ENCODE measurements at regions not wholly inside any gene's neighbourhood (a gene's known extent, or its start where the extent isn't known, plus 50 kb on each side); places are given as distances from the start of the nearest gene placed in this dataset.

DNA sequence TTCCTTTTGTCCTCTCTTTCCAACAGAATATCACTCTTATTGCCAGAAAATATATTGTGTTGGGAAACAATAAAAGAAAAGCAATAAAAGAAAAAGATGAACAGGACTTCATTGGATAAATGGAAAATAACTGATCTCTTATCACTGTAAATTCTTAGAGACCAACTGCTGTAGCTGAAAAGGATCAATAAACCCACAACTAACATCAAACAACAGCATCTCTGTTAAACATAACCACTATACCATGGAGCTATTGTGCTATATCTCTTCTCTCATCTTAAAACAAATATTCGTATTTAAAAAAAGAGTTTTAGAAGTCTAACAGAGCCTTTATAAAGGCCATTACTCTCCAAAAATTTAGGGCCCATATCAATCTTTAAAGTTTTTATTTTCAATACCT lies 502.4 kb downstream of the TMEM232 start:
- no peak overlapping the region for H3K27ac ChIP-seq (ENCODE audit: control insufficient read depth, insufficient read depth)
- no peaks in the 10 kb centered on the region for H3K79me2 ChIP-seq (ENCODE audit: control insufficient read depth, insufficient read depth, low read length)
- DNase-seq (ENCODE audit: low read depth, low spot score) = no peak
- no peak for FAIRE-seq
- H2AFZ ChIP-seq (ENCODE audit: control insufficient read depth, low read depth, low read length) = no peak overlapping the region
- RAD21 ChIA-PET (ENCODE audit: unreplicated experiment) = no interaction called here
- intact Hi-C loops (cut with micrococcal nuclease; ENCODE audit: unreplicated experiment) (no loop called here), in situ Hi-C loops (cut with MboI) (no loop called here)
- WGBS (ENCODE audit: insufficient coverage, insufficient replicate concordance, low lambda C conversion rate, missing lambda C conversion rate) = 28% methylated on average over 1 of the region's 1 CpG
- no peaks in the 10 kb centered on the region for H3K27me3 ChIP-seq (replicated peaks in 1 of 2; ENCODE audit: control insufficient read depth in 2 of 2, insufficient read depth in 2 of 2, low read length in 1 of 2)
- no peak overlapping the region for H3K4me2 ChIP-seq (ENCODE audit: control insufficient read depth, insufficient read depth)
- H3K9me3 ChIP-seq (replicated peaks; ENCODE audit: control insufficient read depth, insufficient read depth, low read length) = peaks cover 1% of the 10 kb centered on the region; the same call in 2 of the 3 replicates
- CTCF ChIA-PET = no interaction called here
- no peak overlapping the region for H3K4me3 ChIP-seq
- POLR2A ChIA-PET = no interaction called here
- ATAC-seq = no peak
- H3K36me3 ChIP-seq (ENCODE audit: control insufficient read depth in 2 of 2, insufficient read depth in 2 of 2, low read length in 1 of 2) = no peaks in the 10 kb centered on the region
- H3K9ac ChIP-seq (ENCODE audit: control insufficient read depth, insufficient read depth, low read length) = no peak overlapping the region
- H3K4me1 ChIP-seq (ENCODE audit: control insufficient read depth, insufficient read depth, low read length) = no peaks in the 10 kb centered on the region
- SMC1A ChIA-PET (ENCODE audit: uncharacterized antibody, unreplicated experiment) = interaction anchor here (1.0 kb wide), 1 partner anchor 13 kb away, joined by 3 read pairs; no protein-coding TSS in a partner anchor
- BruUV-seq (replicated peaks) = no TSS peak
- no peak for TF ChIP-seq SREBF1 (IDR thresholded peaks at IDR 0.05; ENCODE audit: low read length)
- no peak for TF ChIP-seq DPF2 (IDR thresholded peaks at IDR 0.05)
- TF ChIP-seq CEBPB (IDR thresholded peaks at IDR 0.05; ENCODE audit: borderline replicate concordance in 1 of 2, low read depth in 2 of 2, low read length in 2 of 2) = no peak
- TF ChIP-seq, protein P1, sequence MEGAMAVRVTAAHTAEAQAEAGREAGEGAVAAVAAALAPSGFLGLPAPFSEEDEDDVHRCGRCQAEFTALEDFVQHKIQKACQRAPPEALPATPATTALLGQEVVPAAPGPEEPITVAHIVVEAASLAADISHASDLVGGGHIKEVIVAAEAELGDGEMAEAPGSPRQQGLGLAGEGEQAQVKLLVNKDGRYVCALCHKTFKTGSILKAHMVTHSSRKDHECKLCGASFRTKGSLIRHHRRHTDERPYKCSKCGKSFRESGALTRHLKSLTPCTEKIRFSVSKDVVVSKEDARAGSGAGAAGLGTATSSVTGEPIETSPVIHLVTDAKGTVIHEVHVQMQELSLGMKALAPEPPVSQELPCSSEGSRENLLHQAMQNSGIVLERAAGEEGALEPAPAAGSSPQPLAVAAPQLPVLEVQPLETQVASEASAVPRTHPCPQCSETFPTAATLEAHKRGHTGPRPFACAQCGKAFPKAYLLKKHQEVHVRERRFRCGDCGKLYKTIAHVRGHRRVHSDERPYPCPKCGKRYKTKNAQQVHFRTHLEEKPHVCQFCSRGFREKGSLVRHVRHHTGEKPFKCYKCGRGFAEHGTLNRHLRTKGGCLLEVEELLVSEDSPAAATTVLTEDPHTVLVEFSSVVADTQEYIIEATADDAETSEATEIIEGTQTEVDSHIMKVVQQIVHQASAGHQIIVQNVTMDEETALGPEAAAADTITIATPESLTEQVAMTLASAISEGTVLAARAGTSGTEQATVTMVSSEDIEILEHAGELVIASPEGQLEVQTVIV (IDR thresholded peaks at IDR 0.05; ENCODE audit: borderline replicate concordance, partially characterized antibody) = no peak
- TF ChIP-seq, protein P2, sequence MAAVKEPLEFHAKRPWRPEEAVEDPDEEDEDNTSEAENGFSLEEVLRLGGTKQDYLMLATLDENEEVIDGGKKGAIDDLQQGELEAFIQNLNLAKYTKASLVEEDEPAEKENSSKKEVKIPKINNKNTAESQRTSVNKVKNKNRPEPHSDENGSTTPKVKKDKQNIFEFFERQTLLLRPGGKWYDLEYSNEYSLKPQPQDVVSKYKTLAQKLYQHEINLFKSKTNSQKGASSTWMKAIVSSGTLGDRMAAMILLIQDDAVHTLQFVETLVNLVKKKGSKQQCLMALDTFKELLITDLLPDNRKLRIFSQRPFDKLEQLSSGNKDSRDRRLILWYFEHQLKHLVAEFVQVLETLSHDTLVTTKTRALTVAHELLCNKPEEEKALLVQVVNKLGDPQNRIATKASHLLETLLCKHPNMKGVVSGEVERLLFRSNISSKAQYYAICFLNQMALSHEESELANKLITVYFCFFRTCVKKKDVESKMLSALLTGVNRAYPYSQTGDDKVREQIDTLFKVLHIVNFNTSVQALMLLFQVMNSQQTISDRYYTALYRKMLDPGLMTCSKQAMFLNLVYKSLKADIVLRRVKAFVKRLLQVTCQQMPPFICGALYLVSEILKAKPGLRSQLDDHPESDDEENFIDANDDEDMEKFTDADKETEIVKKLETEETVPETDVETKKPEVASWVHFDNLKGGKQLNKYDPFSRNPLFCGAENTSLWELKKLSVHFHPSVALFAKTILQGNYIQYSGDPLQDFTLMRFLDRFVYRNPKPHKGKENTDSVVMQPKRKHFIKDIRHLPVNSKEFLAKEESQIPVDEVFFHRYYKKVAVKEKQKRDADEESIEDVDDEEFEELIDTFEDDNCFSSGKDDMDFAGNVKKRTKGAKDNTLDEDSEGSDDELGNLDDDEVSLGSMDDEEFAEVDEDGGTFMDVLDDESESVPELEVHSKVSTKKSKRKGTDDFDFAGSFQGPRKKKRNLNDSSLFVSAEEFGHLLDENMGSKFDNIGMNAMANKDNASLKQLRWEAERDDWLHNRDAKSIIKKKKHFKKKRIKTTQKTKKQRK (IDR thresholded peaks at IDR 0.05; ENCODE audit: low read depth, low read length) = no peak
- no peak for TF ChIP-seq NFXL1 (IDR thresholded peaks at IDR 0.05; ENCODE audit: borderline replicate concordance)
- TF ChIP-seq BRCA1 (IDR thresholded peaks at IDR 0.05; ENCODE audit: low read depth, low read length) = no peak
- TF ChIP-seq YY1 (IDR thresholded peaks at IDR 0.05; ENCODE audit: low read depth, low read length) = no peak
- TF ChIP-seq ZNF24 (IDR thresholded peaks at IDR 0.05) = no peak
- TF ChIP-seq NFYA (IDR thresholded peaks at IDR 0.05; ENCODE audit: borderline replicate concordance, low read depth, low read length) = no peak
- TF ChIP-seq EP300 (IDR thresholded peaks at IDR 0.05; ENCODE audit: borderline replicate concordance in 1 of 2, control insufficient read depth in 1 of 2, low read depth in 2 of 2, low read length in 2 of 2) = no peak
- no peak for TF ChIP-seq BCL11A (IDR thresholded peaks at IDR 0.05; ENCODE audit: low read depth, low read length)
- no peak for TF ChIP-seq RCOR1 (conservative IDR thresholded peaks at IDR 0.05; ENCODE audit: low read depth, low read length)
- TF ChIP-seq, protein P3, sequence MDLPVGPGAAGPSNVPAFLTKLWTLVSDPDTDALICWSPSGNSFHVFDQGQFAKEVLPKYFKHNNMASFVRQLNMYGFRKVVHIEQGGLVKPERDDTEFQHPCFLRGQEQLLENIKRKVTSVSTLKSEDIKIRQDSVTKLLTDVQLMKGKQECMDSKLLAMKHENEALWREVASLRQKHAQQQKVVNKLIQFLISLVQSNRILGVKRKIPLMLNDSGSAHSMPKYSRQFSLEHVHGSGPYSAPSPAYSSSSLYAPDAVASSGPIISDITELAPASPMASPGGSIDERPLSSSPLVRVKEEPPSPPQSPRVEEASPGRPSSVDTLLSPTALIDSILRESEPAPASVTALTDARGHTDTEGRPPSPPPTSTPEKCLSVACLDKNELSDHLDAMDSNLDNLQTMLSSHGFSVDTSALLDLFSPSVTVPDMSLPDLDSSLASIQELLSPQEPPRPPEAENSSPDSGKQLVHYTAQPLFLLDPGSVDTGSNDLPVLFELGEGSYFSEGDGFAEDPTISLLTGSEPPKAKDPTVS (IDR thresholded peaks at IDR 0.05; ENCODE audit: low read depth, low read length) = no peak
- no peaks in the 10 kb centered on the region for H4K20me1 ChIP-seq (ENCODE audit: control insufficient read depth, insufficient read depth)

All from GM12878 (cell line).